Type B pancreatic cell (in vitro differentiated cells): ENCODE measurements at regions not wholly inside any gene's neighbourhood (a gene's known extent, or its start where the extent isn't known, plus 50 kb on each side); places are given as distances from the start of the nearest gene placed in this dataset.

Experiments
- DNase-seq: peaks from one replicate; pipeline ENCODE4 v3.0.0; 2021; ENCODE audit warnings: mixed read lengths; ENCODE audit not compliant: unreplicated experiment; ENCODE audit errors: extremely low spot score
- H3K27ac Mint-ChIP-seq: 2 replicates; pipeline ENCODE4 v1.8.0; 2021; ENCODE audit warnings: mild to moderate bottlenecking, mixed read lengths
- H3K27me3 Mint-ChIP-seq: 2 replicates; pipeline ENCODE4 v1.8.0; 2021; ENCODE audit warnings: mixed read lengths
- H3K36me3 Mint-ChIP-seq: 2 replicates; pipeline ENCODE4 v1.8.0; 2021; ENCODE audit warnings: mixed read lengths
- H3K4me1 Mint-ChIP-seq: one replicate; pipeline ENCODE4 v1.8.0; 2021; ENCODE audit warnings: mixed read lengths; ENCODE audit not compliant: unreplicated experiment
- H3K4me3 Mint-ChIP-seq: 2 replicates; pipeline ENCODE4 v1.8.0; 2021; ENCODE audit warnings: mild to moderate bottlenecking, mixed read lengths
- H3K9me3 Mint-ChIP-seq: 2 replicates; pipeline ENCODE4 v1.8.0; 2021; ENCODE audit warnings: mixed read lengths
- CTCF ChIP-seq: fragments of 200-600 bp; sonication (generic); conservative IDR thresholded peaks from 2 replicates; pipeline ENCODE4 v1.5.0; 2021; ENCODE audit warnings: antibody characterized with exemption, mild to moderate bottlenecking

GRCh38 chr11:104594228-104594958, 303.9 kb downstream of the CASP12 start:
- H3K9me3 Mint-ChIP-seq: no peaks in the 10 kb centered on the region
- no peak overlapping the region for H3K4me3 Mint-ChIP-seq
- no peaks in the 10 kb centered on the region for H3K4me1 Mint-ChIP-seq
- no peak for TF ChIP-seq CTCF
- no peaks in the 10 kb centered on the region for H3K27me3 Mint-ChIP-seq
- DNase-seq: no peak
- H3K27ac Mint-ChIP-seq: no peak overlapping the region
- H3K36me3 Mint-ChIP-seq: no peaks in the 10 kb centered on the region

- DNase-seq: no peak
- Mint-ChIP-seq H3K27me3 (no peaks in the 10 kb centered on the region), H3K4me1 (peaks cover 11% of the 10 kb centered on the region), H3K27ac (no peak overlapping the region), H3K4me3 (no peak overlapping the region), H3K9me3 (no peaks in the 10 kb centered on the region), H3K36me3 (no peaks in the 10 kb centered on the region)
- no peak for TF ChIP-seq CTCF
Observed at GRCh38 chr11:104588970-104589369, 309.3 kb downstream of the CASP12 start.

- Mint-ChIP-seq H3K27ac (no peak overlapping the region), H3K36me3 (no peaks in the 10 kb centered on the region), H3K4me1 (peaks cover 16% of the 10 kb centered on the region), H3K9me3 (peaks cover under 1% of the 10 kb centered on the region), H3K4me3 (no peak overlapping the region), H3K27me3 (peaks cover 2% of the 10 kb centered on the region)
- no peak for TF ChIP-seq CTCF
- no peak for DNase-seq
Observed at GRCh38 chr11:104588446-104588845, 309.8 kb downstream of the CASP12 start.

- no peak overlapping the region for H3K27ac Mint-ChIP-seq
Observed at GRCh38 chr11:104584823-104585222, 313.4 kb downstream of the CASP12 start.

GRCh38 chr11:104583857-104584256, 314.4 kb downstream of the CASP12 start:
- peaks cover 4% of the 10 kb centered on the region for H3K9me3 Mint-ChIP-seq
- no peak for DNase-seq
- no peak for TF ChIP-seq CTCF
- H3K4me3 Mint-ChIP-seq: peak overlapping the region; percentile 39
- H3K36me3 Mint-ChIP-seq: no peaks in the 10 kb centered on the region
- peaks cover 5% of the 10 kb centered on the region for H3K27me3 Mint-ChIP-seq
- peak overlapping the region; percentile 57 for H3K27ac Mint-ChIP-seq
- H3K4me1 Mint-ChIP-seq: peaks cover 26% of the 10 kb centered on the region

More at GRCh38 chr11:104584823-104585222, 313.4 kb downstream of the CASP12 start:
- H3K4me3 Mint-ChIP-seq: no peak overlapping the region
- peaks cover 26% of the 10 kb centered on the region for H3K4me1 Mint-ChIP-seq
- no peak for DNase-seq
- peaks cover 5% of the 10 kb centered on the region for H3K27me3 Mint-ChIP-seq
- peaks cover 4% of the 10 kb centered on the region for H3K9me3 Mint-ChIP-seq
- no peaks in the 10 kb centered on the region for H3K36me3 Mint-ChIP-seq
- TF ChIP-seq CTCF: no peak

- peaks cover 26% of the 10 kb centered on the region for H3K4me1 Mint-ChIP-seq
- H3K4me3 Mint-ChIP-seq: no peak overlapping the region
- H3K36me3 Mint-ChIP-seq: no peaks in the 10 kb centered on the region
- H3K27me3 Mint-ChIP-seq: peaks cover 5% of the 10 kb centered on the region
- H3K27ac Mint-ChIP-seq: no peak overlapping the region
- no peak for DNase-seq
- H3K9me3 Mint-ChIP-seq: peaks cover 4% of the 10 kb centered on the region
- no peak for TF ChIP-seq CTCF
Observed at GRCh38 chr11:104582431-104582830, 315.8 kb downstream of the CASP12 start.
